Panc1 (cell line): ENCODE measurements at regions not wholly inside any gene's neighbourhood (a gene's known extent, or its start where the extent isn't known, plus 50 kb on each side); places are given as distances from the start of the nearest gene placed in this dataset.

Source experiments
- ATAC-seq: fragments of 200-7000 bp; cut with Tn5 transposase; 2 replicates; pipeline ENCODE4 v1.9.1; 2020; ENCODE audit warnings: mild to moderate bottlenecking, moderate library complexity
- BruUV-seq: library from RNA; stranded (reverse); fragments of 400-500 nt; replicated peaks from 2 replicates; lab custom pipeline; 2021; lab: Mats Ljungman, UMichigan
- CTCF ChIA-PET: fragments of 300-600 bp; sonication (Branson Sonifier 250); formaldehyde crosslinking; loops from one replicate; lab custom pipeline; 2022; ENCODE audit warnings: antibody characterized with exemption; lab: Charles Lee
- POLR2A ChIA-PET: fragments of 300-600 bp; sonication (Branson Sonifier 250); formaldehyde crosslinking; loops from one replicate; lab custom pipeline; 2022; ENCODE audit warnings: antibody characterized with exemption; lab: Charles Lee
- DNase-seq: peaks from one replicate; pipeline ENCODE4 v3.0.0-alpha.2; 2010; ENCODE audit warnings: low read depth, low spot score
- H3K27ac ChIP-seq: 2 replicates; pipeline ENCODE4 v1.5.1; 2011; ENCODE audit warnings: mild to moderate bottlenecking, low read length, inconsistent platforms
- H3K27me3 ChIP-seq: fragments of 200-500 bp; sonication (Bioruptor generic); 2 replicates; pipeline ENCODE4 v1.6.0; 2014; ENCODE audit warnings: low read length, inconsistent platforms; ENCODE audit not compliant: control insufficient read depth, insufficient read depth
- H3K36me3 ChIP-seq: fragments of 200-500 bp; sonication (Bioruptor generic); 2 replicates; pipeline ENCODE4 v1.5.1; 2014; ENCODE audit warnings: inconsistent platforms, mild to moderate bottlenecking, low read length, moderate library complexity; ENCODE audit not compliant: control insufficient read depth, insufficient read depth
- H3K4me1 ChIP-seq: 2 replicates; pipeline ENCODE4 v1.5.1; 2011; ENCODE audit warnings: inconsistent platforms, mild to moderate bottlenecking, low read length, moderate library complexity; ENCODE audit not compliant: control insufficient read depth, insufficient read depth
- H3K4me3 ChIP-seq, 2 experiments: 2 replicates each; pipeline ENCODE4 v1.5.1; 2011 to 2012; ENCODE audit warnings: low read depth in 2 of 2, low read length in 2 of 2, mild to moderate bottlenecking in 2 of 2, inconsistent platforms in 1 of 2, moderate library complexity in 1 of 2
- H3K9me3 ChIP-seq: fragments of 200-500 bp; sonication (Bioruptor generic); 2 replicates; pipeline ENCODE4 v1.5.1; 2014; ENCODE audit warnings: low read depth, mild to moderate bottlenecking, inconsistent platforms, low read length, moderate library complexity; ENCODE audit not compliant: control insufficient read depth, insufficient read depth
- CTCF ChIP-seq: fragments of 450-650 bp; IDR thresholded peaks from 2 replicates; pipeline ENCODE4 v1.5.1; 2017; ENCODE audit warnings: mild to moderate bottlenecking
- POLR2AphosphoS5 ChIP-seq: IDR thresholded peaks from 2 replicates; pipeline ENCODE4 v1.6.1; 2012; ENCODE audit warnings: mild to moderate bottlenecking, low read depth, low read length, moderate library complexity
- REST ChIP-seq, 2 experiments: IDR thresholded peaks; 2 replicates each; pipeline ENCODE4 v1.6.1; 2011 to 2012; ENCODE audit warnings: low read depth in 2 of 2, control low read depth in 1 of 2, low read length in 1 of 2, mild to moderate bottlenecking in 1 of 2, moderate library complexity in 1 of 2; ENCODE audit not compliant: insufficient read depth in 1 of 2
- SIN3A ChIP-seq: IDR thresholded peaks from 2 replicates; pipeline ENCODE4 v1.6.1; 2012; ENCODE audit warnings: low read depth, mild to moderate bottlenecking, low read length, moderate library complexity, borderline replicate concordance; ENCODE audit not compliant: insufficient read depth
- TCF7L2 ChIP-seq: IDR thresholded peaks from 2 replicates; pipeline ENCODE4 v1.6.1; 2011; ENCODE audit warnings: mild to moderate bottlenecking, low read depth, low read length, inconsistent platforms
- in situ Hi-C: cut with HindIII; loops from 2 replicates; pipeline ENCODE4 v1.10.0; 2016; ENCODE audit warnings: low sequenced_read_pairs, low pct_unique_long_range_greater_than_20kb
- intact Hi-C: fragments of 100-400 bp; cut with micrococcal nuclease; formaldehyde crosslinking; loops from one replicate; pipeline ENCODE4 v1.10.0; 2022; ENCODE audit not compliant: unreplicated experiment

GRCh38 chr1:185446131-185446530, 129.1 kb upstream of the IVNS1ABP start:
- H3K36me3 ChIP-seq: no peaks in the 10 kb centered on the region
- ChIA-PET CTCF (interaction anchor here (0.6 kb wide), 1 partner anchor 1707 kb away, joined by 3 read pairs; no protein-coding TSS in a partner anchor), POLR2A (no interaction called here)
- H3K4me1 ChIP-seq: no peaks in the 10 kb centered on the region
- in situ Hi-C loops (no loop called here), intact Hi-C loops (no loop called here)
- no peaks in the 10 kb centered on the region; the same call in 1 of the 2 replicates for H3K9me3 ChIP-seq
- TF ChIP-seq TCF7L2 (no peak), CTCF (no peak), SIN3A (no peak), POLR2AphosphoS5 (no peak), REST (IDR thresholded peaks at IDR 0.05; ENCODE audit: insufficient read depth in 1 of 2, low read depth in 2 of 2, low read length in 1 of 2) (no peak)
- no peak overlapping the region for H3K4me3 ChIP-seq
- ATAC-seq (no peak), DNase-seq (no peak)
- no peak overlapping the region for H3K27ac ChIP-seq
- H3K27me3 ChIP-seq: no peaks in the 10 kb centered on the region
- no TSS peak for BruUV-seq

GRCh38 chr1:185445594-185445993, 128.6 kb upstream of the IVNS1ABP start:
- no peak for TF ChIP-seq SIN3A
- no peak for TF ChIP-seq TCF7L2
- TF ChIP-seq CTCF: no peak
- no peak for TF ChIP-seq POLR2AphosphoS5
- no TSS peak for BruUV-seq
- no peak overlapping the region for H3K4me3 ChIP-seq
- ChIA-PET POLR2A (no interaction called here), CTCF (interaction anchor here (0.7 kb wide), 1 partner anchor 469 kb away, joined by 3 read pairs; no protein-coding TSS in a partner anchor)
- ATAC-seq (no peak), DNase-seq (no peak)
- no peaks in the 10 kb centered on the region for H3K9me3 ChIP-seq
- intact Hi-C loops (no loop called here), in situ Hi-C loops (no loop called here)
- H3K27ac ChIP-seq: no peak overlapping the region
- H3K27me3 ChIP-seq: no peaks in the 10 kb centered on the region
- H3K36me3 ChIP-seq: no peaks in the 10 kb centered on the region
- no peaks in the 10 kb centered on the region for H3K4me1 ChIP-seq
